HG03565 (cell line): ENCODE measurements at regions not wholly inside any gene's neighbourhood (a gene's known extent, or its start where the extent isn't known, plus 50 kb on each side); places are given as distances from the start of the nearest gene placed in this dataset.
"Not testable (repeated sequence)": the region's sequence is repeated elsewhere in the genome, so short reads cannot be mapped to it uniquely, and the experiment has no call there.

ENCODE experiments used
- ATAC-seq: cut with Tn5 transposase; IDR thresholded peaks from one replicate; pipeline ENCODE4 v1.9.1; 2021; ENCODE audit warnings: mild to moderate bottlenecking, moderate library complexity; ENCODE audit not compliant: unreplicated experiment

DNA sequence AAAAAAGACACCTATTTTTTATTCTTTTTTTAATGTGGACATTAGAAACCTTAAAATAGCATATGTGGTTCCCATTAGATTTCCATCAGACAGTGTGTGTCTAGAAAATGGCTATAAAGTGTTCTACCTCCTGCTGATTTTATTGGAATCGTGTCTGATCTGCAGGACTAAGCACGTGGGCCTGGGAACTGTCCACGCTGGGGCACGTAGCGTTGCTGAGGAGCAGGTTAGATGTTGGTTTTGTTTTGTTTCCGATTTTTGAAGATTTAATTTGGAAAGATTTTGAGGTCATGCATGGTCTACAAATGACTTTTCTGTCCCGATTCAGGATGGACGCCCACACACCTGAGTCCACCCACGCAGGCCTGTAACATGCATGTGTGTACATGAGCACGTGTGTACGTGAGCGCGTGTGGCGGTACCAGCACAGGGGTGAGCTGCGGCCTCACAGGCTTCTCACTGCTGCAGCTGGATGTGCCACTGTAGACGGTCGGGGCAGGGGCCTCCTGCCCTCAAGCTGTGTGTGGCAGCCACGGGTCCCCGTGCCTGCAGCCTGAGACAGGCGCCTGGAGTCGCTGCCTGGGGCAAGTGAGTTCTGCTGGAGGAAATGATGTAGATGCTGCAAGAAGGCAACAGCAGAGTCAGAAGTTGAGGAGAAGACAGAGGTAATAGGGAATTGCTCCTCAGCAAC is 99.7 kb upstream of the CTDP1 start:
- ATAC-seq = no peak

DNA sequence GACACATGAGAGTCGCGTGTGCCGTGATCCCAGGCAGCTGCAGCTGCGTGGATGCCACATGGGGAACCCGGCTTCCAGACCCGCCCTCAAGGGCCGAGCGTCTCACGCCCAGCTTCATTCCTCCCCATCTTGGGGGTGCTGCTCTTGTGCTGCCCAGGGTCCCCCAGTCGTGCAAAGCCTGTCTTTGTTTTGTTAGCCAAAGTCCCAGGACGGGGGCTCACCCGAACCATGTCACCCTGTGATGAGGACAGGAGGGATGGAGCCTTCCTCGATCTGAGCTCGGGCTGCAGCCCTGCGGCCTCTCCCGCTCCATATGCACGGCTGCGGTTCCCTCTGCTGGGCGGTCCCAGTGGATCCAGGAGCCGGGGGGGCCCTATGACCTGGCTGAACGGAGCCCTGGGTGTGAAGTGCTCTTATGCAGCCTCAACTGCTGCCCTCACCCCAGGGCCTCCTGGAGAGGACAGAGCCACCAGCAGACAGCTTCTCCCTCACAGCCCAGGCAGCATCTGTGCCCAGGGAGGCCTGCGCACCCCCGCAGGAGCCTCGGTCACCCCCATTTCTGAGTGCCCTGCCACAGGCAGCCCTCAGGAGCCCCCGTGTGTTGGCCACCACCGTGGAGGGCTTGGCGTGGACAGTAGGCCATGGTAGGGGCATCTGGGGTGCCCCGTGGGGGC is 99.0 kb upstream of the CTDP1 start:
- no peak for ATAC-seq

DNA sequence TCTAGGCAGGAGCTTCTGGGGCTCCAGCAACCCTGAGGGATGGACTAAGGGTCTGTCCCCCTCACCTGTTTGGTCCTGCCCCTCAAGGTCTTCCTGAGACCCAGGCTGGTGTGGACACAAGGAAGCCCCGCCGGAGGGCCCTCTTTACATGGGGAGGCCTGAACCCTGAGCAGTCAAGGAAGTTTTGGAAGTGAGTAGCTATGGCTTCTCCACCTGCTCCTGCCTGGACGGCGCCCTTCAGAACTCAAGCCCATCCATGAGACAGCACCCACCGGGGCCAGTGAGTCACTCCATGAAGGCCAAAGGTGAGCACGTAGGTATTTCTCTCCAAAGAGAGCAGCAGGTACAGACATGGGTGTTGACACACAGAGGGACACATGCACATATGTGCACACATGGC is 98.2 kb upstream of the CTDP1 start:
- no peak for ATAC-seq

DNA sequence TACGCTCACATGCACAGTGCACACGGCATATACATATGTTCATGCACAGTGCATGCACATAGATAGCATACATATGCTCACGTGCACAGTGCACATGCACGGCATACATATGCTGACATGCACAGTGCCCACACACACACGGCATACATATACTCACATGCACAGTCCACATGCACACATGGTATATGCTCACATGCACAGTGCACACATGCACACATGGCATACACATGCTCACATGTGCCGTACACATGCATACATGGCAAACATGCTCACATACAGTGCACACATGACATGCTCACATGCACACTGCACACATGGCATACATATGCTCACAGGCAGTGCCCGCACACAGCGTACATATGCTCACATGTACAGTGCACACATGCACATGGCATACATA is 97.7 kb upstream of the CTDP1 start:
- ATAC-seq = no peak

GRCh38 chr18:79582978-79583377 is 96.6 kb upstream of the CTDP1 start:
- ATAC-seq = no peak

- no peak for ATAC-seq
These were observed 96.2 kb upstream of the CTDP1 start for GRCh38 chr18:79583426-79583825.

- ATAC-seq = no peak
These were observed 95.6 kb upstream of the CTDP1 start for GRCh38 chr18:79583984-79584401.

GRCh38 chr18:79584491-79585394 is 94.9 kb upstream of the CTDP1 start:
- no peak for ATAC-seq

- ATAC-seq = no peak
These were observed 93.9 kb upstream of the CTDP1 start for GRCh38 chr18:79585395-79586370.

- no peak for ATAC-seq
These were observed 93.0 kb upstream of the CTDP1 start for GRCh38 chr18:79586436-79587225.

GRCh38 chr18:79587226-79587741 is 92.3 kb upstream of the CTDP1 start:
- ATAC-seq = no peak

GRCh38 chr18:79587779-79588635 is 91.6 kb upstream of the CTDP1 start:
- ATAC-seq = no peak

DNA sequence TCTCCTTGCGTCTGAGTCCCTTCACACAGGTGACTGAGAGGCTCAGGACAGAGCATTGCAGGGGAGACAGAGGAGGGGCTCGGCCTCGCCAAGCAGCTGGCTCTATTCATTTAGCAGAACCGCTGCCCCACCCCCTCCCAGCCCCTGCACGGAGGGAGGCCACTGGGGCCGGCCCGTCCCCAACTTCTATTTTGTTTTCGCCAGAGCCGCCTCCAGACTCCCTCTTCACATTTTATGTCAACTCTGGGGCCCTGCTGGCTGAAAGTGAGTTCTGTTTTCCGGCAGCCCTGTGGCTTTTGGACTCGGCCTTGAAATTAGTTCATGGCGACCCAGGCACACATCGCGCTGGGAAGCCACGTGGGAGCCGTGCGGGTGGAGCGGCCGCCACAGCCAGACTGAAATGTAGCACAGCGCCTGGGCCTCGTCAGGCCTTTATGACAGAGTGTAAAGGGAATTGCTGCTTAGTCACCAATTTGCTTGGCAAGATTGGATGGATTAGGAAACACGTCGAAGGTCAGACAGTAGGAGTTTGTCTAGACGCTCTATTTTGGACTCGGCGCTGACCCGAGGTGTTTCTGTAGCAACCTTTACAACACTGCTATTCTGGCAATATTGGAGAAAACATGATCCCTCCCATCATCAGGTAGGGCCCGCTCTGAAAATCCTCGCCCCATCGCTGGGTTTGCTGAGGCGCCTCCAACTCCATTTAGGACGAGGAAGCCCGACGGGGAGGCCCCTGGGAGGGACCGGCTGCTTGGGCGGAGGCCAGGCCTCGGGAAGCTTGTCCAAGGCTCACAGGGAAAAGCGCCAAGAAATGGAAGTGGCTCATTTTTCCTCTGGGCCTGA is 90.7 kb upstream of the CTDP1 start:
- ATAC-seq = no peak

DNA sequence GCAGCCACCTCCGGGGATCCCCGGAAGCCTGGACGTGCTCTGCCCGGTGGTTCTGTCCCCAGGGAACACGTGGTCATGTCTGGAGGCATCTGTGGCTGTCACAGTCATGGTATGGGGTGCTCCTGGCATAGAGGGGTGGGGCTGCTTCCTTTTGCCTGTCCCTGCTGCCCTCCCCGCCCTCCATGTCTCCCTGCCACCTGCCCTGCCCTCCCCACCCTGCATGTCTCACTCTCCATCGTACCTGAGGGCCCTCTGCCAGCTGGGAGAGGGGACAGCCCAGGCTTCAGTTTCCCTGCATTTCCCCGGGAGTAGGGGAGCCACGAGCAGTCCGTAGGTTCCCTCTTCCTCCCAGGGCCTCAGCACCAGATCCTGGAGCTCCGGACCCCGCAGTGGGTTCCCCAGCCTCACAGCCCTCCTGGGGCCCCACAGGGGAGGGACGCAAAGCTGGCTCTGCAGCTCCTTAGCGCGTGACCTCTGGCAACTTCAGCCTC is 90.0 kb upstream of the CTDP1 start:
- ATAC-seq = no peak

DNA sequence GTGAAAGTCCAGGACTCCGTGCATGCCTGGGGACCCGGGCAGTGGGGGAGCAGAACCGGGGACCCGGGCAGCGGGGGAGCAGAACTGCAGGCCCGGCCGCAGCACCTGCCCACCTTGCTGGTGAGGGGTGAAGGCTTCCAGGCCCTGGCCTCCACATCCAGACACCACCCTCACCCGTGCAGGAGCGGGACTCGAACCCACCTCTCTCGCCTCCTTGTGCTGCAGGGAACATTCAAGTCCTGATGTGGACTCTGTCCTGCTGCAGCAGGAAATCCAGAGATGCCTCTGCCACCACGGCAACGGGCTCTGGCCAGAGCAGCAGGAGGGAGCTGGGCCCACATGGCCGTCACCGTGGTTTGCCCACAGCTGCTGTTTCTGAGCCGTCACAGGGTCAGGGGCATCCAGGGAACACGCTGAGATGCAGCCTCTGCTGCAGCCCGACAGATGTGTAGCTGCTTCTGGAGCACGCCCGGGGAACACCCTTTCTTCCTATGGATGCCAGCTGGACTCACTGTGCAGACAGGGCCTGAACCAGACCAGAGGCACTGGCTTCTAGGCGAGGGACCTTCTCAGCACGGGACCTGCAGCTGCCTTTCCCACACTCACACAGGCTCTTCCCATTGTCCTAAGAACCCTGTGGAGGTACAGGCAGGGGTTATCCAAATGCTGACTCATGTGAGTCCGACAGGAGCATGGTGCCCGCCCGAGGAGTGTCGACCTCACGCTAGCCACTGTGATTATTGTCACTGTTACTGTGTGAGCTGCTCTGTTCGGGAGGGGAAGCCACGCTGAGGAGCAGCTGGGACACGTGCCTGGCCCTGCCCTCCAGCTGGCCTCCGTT is 89.2 kb upstream of the CTDP1 start:
- no peak for ATAC-seq

- ATAC-seq = no peak
These were observed 88.6 kb upstream of the CTDP1 start for GRCh38 chr18:79591032-79591308.

- ATAC-seq = not testable (repeated sequence)
These were observed 86.9 kb upstream of the CTDP1 start for GRCh38 chr18:79592684-79593083.
